Umbilical cord (tissue), 1 donor: ENCODE measurements at regions not wholly inside any gene's neighbourhood (a gene's known extent, or its start where the extent isn't known, plus 50 kb on each side); places are given as distances from the start of the nearest gene placed in this dataset.

Experiments
- DNase-seq: peaks from one replicate; pipeline ENCODE4 v3.0.0-alpha.2; 2015; ENCODE audit warnings: low spot score

- DNase-seq, result no peak
Measured at GRCh38 chr2:34320056-34320455, 721.0 kb upstream of the FAM98A start.

DNA sequence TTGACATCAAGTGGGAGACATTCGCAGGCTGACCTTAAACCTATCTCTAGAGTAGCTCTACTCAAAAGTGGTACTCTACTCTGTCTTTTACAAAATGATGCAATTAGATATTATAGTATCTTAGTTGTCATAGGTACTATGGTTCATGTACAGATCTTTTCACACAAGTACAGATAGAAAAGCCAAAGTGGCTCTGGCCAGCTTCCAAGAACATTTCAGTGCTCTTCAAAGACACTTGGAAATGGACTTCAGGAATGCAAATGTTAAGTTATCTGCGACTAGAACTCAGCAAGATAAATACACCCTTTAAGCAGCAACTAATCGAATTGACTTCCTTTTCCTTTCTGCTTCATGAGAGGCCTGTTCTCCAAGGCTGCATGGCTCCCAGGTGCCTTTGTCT, 718.7 kb upstream of the FAM98A start:
- DNase-seq, result no peak

DNA sequence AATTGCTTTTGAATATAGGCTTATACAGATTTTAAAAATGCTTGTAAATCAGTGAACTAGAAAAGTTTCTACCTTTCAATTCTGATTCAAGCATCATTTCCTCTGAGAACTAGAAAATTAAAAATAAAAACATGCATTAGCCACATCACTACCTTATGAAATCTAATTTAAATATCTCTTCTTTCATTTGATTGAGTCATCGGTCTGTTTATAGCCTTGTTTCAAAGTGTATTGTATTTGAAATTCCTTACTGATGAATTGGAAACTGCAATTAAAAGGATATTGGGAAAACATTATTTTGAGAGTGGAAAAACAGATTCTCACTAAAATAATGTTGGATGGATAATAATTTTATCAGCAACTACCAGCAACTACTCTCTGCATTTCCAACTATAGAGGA, 717.7 kb upstream of the FAM98A start:
- no peak for DNase-seq

GRCh38 chr2:34311816-34312215, 712.7 kb upstream of the FAM98A start:
- DNase-seq, result no peak

- no peak for DNase-seq
Measured at GRCh38 chr2:34308140-34308539, 709.0 kb upstream of the FAM98A start.

DNA sequence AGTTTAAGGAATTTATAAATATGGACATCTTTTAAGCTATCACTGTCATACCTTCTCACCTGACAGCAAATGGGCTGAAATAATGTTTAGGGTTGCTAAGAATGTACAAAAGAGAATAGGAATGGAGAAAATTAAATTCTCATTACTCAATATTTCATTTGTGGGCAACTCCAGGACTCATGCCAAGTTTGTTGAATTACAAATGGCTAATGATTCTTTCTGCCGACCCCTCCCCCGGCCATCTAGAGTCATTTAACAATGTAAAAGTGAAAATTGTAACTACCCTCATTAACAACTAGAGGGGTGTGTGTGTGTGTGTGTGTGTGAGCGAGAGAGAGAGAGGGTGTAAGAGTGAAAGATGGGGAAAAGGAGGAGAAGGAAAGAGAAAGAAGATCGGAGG, 708.5 kb upstream of the FAM98A start:
- DNase-seq, result no peak

DNA sequence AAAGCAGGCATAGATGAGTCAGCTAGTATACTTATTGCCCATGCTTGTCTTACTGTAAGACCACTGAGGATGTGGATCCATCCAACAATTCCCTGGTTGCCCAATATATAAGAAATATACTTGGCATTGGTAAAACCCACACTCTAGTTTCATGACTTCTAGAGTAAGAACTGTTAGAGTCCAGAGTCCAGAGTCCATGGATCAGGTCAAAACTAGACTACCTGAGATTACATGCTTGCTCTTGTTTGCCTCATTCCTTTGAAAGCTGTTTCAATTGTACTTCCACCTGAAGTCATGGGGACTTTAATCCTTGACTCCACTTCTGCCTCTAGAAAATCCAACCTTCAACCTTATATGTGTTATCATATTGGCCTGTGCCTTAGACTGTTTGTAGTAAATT, 707.6 kb upstream of the FAM98A start:
- DNase-seq, result no peak

- DNase-seq, result no peak
Measured at GRCh38 chr2:34305587-34305986, 706.5 kb upstream of the FAM98A start.

- DNase-seq, result no peak
Measured at GRCh38 chr2:34294961-34295360, 695.9 kb upstream of the FAM98A start.

DNA sequence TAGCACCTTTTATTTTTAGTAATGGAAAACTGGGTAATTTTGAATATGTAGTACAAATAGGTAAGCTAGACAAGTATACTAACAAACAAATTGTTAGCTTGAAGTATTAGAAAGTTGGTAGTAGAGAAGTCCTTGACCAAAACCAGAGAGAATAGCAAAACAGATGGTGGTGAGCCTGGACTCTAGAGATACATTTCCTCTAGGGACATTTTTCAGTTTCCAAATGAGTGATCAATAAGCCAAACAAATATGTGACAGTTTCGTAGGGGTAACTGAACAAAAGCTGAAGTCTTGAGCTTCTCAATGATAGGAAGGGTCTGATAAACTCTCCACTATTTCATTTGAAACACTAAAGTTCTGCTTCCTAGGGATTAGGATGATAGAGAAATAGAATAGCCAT, 692.0 kb upstream of the FAM98A start:
- DNase-seq, result no peak

DNA sequence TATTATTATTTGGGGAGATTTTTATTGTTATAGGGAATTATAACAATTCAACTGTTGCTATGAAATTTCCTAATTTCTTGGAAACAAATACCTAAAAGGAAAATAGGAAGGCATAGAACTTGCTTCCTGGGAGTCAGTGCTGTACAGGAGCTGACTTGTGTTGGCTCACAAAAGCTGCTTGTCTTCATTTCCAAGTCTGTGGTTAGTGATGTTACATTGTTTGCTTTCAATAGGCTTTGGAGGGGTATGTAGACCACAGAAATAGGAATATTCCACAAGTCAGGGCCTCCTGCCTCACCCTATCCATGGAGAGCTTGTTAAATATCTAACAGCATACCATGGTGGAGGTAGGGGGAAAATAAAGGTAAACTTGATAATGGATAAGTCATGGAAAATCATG, 688.9 kb upstream of the FAM98A start:
- DNase-seq, result no peak

GRCh38 chr2:34280606-34281005, 681.5 kb upstream of the FAM98A start:
- DNase-seq, result no peak

DNA sequence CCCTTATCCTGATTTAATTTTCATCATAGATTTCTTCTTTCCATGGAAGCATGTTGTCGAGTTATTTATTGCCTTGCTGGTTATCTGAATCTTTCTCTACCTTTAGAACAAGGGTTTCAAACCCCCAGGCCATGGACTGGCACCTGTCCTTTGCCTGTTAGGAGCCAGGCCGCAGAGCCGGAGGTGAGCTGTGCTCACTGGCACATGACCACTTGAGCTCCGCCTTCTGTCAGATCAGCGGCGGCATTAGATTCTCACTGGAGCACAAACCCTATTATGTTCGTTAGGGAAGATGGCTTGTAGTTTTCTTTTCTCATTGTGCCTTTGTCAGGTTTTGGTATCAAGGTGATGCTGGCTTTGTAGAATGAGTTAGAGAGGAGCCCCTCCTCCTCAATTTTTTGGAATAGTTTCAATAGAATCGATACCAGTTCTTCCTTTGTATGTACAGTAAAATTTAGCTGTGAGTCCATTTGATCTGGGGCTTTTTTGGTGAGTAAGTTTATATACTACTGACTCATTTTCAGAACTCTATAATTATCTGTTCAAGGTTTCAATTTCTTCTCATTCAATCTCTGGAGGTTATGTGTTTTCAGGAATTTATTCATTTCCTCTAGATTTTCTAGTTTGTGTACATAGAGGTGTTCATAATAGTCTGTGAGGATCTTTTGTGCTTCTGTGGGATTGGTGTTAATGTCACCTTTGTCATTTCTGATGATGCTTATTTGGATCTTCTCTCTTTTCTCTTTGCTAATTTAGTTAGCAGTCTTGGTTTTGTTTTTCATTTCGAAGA, 668.0 kb upstream of the FAM98A start:
- no peak for DNase-seq

GRCh38 chr2:34261701-34262100, 662.6 kb upstream of the FAM98A start:
- no peak for DNase-seq

DNA sequence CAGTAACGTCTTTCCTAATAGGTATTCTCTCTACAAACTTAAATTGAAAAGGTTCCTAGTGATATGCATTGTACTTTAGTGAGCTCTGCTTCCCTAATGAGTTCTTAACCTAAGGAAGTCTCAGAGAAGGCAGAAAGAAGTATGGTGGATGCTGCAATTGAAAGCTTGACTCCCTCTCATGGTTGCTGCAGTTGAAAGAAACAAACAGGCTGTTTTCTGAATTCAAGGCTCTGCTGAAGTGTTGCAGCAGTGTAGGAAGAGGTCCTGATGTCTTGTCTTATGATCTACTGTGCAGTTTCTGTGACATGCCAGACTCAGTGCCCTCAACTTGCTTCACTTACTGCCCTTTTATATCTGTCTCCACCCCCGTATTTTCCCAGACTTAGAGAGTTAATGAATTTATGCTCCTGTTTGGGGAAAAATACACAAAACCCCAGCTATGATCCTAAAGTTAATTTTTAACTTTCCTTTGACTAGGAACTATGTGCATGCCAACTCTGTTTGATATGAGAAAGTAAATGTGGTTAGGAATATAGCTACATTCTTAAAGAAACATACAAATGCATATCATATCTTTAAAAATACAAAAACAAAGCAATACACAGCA, 655.3 kb upstream of the FAM98A start:
- no peak for DNase-seq

GRCh38 chr2:34252111-34252510, 653.0 kb upstream of the FAM98A start:
- no peak for DNase-seq

DNA sequence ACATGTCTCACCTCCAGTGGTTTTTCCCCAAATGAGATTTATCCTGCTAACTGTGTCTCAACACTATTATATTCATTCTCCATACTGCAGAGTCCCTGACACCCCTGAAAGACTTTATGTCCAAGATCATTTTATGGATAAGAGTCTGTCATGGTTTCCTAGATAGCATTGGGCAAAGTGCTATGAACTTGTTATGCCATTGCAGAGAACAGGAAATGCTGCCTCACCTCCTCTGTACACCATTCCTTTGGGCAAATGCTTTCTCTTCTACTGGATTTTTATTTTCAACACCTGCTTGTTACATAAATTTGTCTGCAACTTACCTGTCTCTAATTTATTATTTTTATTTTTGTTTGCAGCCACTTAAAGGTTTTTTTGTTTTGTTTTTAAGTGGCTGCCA, 652.5 kb upstream of the FAM98A start:
- DNase-seq, result no peak

DNA sequence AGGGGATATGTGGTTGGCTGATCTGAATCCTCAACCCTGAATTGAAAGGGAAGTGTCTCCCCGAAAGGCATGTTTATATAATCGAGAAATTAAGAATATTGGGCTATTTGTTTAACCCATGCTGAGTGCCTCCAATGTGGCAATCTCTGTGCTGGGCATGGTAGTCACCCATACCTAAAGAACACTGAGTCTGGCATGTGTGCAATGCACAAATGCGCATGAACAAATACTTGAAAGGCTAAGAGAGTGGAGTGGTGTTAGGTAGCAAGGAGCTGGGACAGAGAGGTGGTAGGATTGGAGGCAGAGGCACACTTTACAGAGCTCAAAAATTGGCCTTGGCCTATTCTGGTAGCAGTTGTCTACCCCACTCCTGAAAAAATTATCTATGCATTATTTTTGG, 645.1 kb upstream of the FAM98A start:
- no peak for DNase-seq

DNA sequence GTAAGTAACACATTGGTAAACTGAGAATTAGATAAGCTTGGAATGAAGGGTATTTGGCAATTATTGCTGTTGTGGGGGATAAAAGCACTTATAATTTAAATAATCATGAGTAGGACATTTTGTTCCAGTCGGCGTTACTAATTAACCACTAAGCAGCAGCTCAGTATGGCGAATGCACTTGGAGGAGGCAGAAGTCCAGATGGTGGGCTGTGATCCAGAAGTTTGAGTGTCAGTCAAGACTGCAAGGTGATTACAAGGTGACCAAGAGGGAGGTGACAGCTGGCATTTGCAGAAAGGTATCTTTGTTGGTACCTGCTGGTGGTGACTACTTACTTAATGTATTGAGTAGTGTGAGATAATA, 643.6 kb upstream of the FAM98A start:
- DNase-seq, result no peak

DNA sequence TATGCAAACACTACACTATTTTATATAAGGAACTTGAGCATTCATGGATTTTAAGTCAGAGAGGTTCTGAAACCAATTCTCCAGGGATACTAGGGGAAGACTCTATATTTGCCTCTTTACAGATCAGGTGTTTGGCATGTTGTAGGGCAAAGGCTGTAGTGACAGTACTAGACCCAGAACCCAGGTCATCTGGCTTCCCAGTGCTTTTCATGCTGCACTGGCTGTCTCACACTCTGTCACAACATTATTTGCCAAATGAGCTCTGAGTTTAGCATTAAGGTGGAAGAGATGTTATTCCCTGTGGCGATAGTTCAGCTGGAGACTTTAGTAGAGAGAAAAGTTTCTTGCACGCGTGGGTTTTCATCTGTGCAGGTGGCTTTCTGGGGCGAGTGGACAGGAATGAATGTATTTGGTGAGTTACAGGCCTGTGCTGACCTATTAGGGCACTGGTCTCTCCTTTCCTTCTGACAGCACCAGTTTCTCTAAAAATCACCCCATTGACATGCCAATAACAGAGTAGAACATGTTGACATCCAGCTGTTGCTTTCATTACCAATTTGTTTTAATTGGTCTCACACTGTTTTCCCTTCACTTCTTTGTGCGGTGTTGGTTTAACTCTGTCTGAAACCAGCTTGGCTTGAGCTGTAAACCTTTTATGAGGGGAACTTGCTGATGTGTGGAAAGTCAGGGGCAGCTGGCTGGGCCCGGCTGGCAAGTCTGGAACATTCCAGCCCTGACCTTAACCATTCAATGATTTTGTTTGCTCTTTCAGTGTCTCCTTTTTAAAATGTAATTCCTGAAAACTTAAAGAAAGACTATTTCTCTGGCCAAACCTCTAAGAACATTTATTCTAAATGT, 643.0 kb upstream of the FAM98A start:
- no peak for DNase-seq

- DNase-seq, result no peak
Measured at GRCh38 chr2:34239511-34239910, 640.4 kb upstream of the FAM98A start.

DNA sequence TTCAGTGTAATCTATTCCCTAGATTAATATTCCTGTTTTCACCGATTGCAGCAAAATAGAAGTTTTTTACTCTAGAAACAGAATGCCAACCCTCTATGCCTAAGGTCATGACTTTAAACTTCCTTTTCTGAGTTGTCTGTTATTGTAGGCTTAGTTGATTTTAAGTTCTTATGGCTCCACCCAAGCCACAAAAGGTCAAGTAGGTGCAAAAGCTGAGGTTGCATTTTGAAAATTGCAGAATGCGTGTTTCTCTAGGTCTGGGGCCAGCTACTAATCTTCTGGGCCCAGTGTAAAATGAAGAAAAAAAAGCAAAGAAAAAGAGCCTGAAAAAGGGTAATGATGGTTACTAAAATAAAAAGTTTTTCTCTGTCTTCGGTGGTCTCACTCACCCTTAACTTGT, 635.7 kb upstream of the FAM98A start:
- DNase-seq, result no peak

GRCh38 chr2:34229998-34230397, 630.9 kb upstream of the FAM98A start:
- DNase-seq, result no peak
